Caco-2 (cell line): ENCODE measurements at regions not wholly inside any gene's neighbourhood (a gene's known extent, or its start where the extent isn't known, plus 50 kb on each side); places are given as distances from the start of the nearest gene placed in this dataset.

Experiments used
- BruUV-seq: library from RNA; stranded (reverse); fragments of 400-500 nt; replicated peaks from 2 replicates; lab custom pipeline; 2021; lab: Mats Ljungman, UMichigan
- CTCF ChIA-PET: fragments of 300-600 bp; sonication (Branson Sonifier 250); formaldehyde crosslinking; loops from one replicate; lab custom pipeline; 2022; ENCODE audit warnings: antibody characterized with exemption; lab: Charles Lee
- POLR2A ChIA-PET: fragments of 300-600 bp; sonication (Branson Sonifier 250); formaldehyde crosslinking; loops from one replicate; lab custom pipeline; 2022; ENCODE audit warnings: antibody characterized with exemption; lab: Charles Lee
- DNase-seq, 2 experiments: peaks; one replicate each; pipeline versions ENCODE4 v3.0.0 to v3.0.0-alpha.2; 2020 to 2022
- H3K27me3 ChIP-seq: replicated peaks from 2 replicates; pipeline ENCODE4 v1.6.0; 2011; ENCODE audit warnings: low read length; ENCODE audit not compliant: control insufficient read depth, insufficient read depth
- H3K36me3 ChIP-seq: 2 replicates; pipeline ENCODE4 v1.5.1; 2011; ENCODE audit warnings: low read length; ENCODE audit not compliant: control insufficient read depth, insufficient read depth
- H3K4me1 ChIP-seq: fragments of 250-450 bp; sonication (Bioruptor Pico); 2 replicates; pipeline ENCODE4 v1.5.1; 2020; ENCODE audit warnings: mild to moderate bottlenecking
- H3K4me3 ChIP-seq: 2 replicates; pipeline ENCODE4 v1.5.1; 2011; ENCODE audit warnings: low read depth, mild to moderate bottlenecking, control low read depth, low read length
- H3K9me3 ChIP-seq: fragments of 250-450 bp; sonication (Bioruptor Pico); 2 replicates; pipeline ENCODE4 v1.5.1; 2020; ENCODE audit warnings: mild to moderate bottlenecking, moderate library complexity
- H3K27ac Mint-ChIP-seq: one replicate; pipeline ENCODE4 v1.8.0; 2022; ENCODE audit warnings: mixed read lengths; ENCODE audit not compliant: unreplicated experiment
- H3K27me3 Mint-ChIP-seq: one replicate; pipeline ENCODE4 v1.8.0; 2022; ENCODE audit warnings: mixed read lengths; ENCODE audit not compliant: insufficient read depth, unreplicated experiment
- H3K36me3 Mint-ChIP-seq: one replicate; pipeline ENCODE4 v1.8.0; 2022; ENCODE audit warnings: mild to moderate bottlenecking, mixed read lengths; ENCODE audit not compliant: insufficient read depth, unreplicated experiment
- H3K4me1 Mint-ChIP-seq: one replicate; pipeline ENCODE4 v1.8.0; 2022; ENCODE audit warnings: low read depth, mixed read lengths; ENCODE audit not compliant: unreplicated experiment
- H3K4me3 Mint-ChIP-seq: one replicate; pipeline ENCODE4 v1.8.0; 2022; ENCODE audit warnings: mild to moderate bottlenecking, moderate library complexity, mixed read lengths; ENCODE audit not compliant: unreplicated experiment
- H3K9me3 Mint-ChIP-seq: one replicate; pipeline ENCODE4 v1.8.0; 2022; ENCODE audit warnings: mixed read lengths; ENCODE audit not compliant: unreplicated experiment
- intact Hi-C: fragments of 100-400 bp; cut with micrococcal nuclease; formaldehyde crosslinking; loops from one replicate; pipeline ENCODE4 v1.10.0; 2022; ENCODE audit not compliant: unreplicated experiment
- TF ChIP-seq, protein P1 (sequence below), 2 experiments: fragments of 200-600 bp in 1 of 2; IDR thresholded peaks; 1 replicate in 1 of 2; 2 replicates in 1 of 2; pipeline versions ENCODE4 v1.5.1 to v1.8.0; 2011 to 2022; ENCODE audit warnings: antibody characterized with exemption in 1 of 2, control low read depth in 1 of 2, inconsistent platforms in 1 of 2, low read depth in 1 of 2, low read length in 1 of 2, mild to moderate bottlenecking in 1 of 2, moderate library complexity in 1 of 2; ENCODE audit not compliant: insufficient read depth in 1 of 2, severe bottlenecking in 1 of 2, unreplicated experiment in 1 of 2

DNA sequence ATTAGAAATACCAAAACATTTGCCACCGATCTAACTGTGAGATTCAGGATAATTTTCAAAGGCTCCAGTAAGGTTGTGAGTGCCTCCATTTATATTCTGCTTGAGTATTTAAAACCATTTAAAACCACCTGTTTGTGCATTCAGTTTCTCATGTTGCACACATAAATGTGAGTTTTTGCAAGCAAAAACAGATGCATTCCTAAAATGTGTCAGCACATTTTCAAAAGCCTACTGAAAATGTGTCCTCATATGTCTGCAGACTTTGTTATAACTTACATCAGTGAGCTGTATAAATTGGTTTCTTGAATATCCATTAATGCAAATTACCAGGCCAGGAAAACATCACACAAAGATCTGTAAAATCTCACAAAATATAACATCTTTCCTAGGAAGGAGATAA is 676.6 kb upstream of the EPHA7 start:
- no TSS peak for BruUV-seq
- Mint-ChIP-seq H3K27me3 (peaks cover 4% of the 10 kb centered on the region), H3K27ac (no peak overlapping the region), H3K4me1 (no peaks in the 10 kb centered on the region), H3K9me3 (no peaks in the 10 kb centered on the region), H3K4me3 (no peak overlapping the region), H3K36me3 (no peaks in the 10 kb centered on the region)
- intact Hi-C loops: no loop called here
- H3K4me1 ChIP-seq: no peaks in the 10 kb centered on the region
- POLR2A ChIA-PET: no interaction called here
- no peaks in the 10 kb centered on the region for H3K27me3 ChIP-seq
- H3K9me3 ChIP-seq: no peaks in the 10 kb centered on the region
- CTCF ChIA-PET: no interaction called here
- no peak for DNase-seq
- no peak overlapping the region for H3K4me3 ChIP-seq
- H3K36me3 ChIP-seq: no peaks in the 10 kb centered on the region
- TF ChIP-seq, protein P1, sequence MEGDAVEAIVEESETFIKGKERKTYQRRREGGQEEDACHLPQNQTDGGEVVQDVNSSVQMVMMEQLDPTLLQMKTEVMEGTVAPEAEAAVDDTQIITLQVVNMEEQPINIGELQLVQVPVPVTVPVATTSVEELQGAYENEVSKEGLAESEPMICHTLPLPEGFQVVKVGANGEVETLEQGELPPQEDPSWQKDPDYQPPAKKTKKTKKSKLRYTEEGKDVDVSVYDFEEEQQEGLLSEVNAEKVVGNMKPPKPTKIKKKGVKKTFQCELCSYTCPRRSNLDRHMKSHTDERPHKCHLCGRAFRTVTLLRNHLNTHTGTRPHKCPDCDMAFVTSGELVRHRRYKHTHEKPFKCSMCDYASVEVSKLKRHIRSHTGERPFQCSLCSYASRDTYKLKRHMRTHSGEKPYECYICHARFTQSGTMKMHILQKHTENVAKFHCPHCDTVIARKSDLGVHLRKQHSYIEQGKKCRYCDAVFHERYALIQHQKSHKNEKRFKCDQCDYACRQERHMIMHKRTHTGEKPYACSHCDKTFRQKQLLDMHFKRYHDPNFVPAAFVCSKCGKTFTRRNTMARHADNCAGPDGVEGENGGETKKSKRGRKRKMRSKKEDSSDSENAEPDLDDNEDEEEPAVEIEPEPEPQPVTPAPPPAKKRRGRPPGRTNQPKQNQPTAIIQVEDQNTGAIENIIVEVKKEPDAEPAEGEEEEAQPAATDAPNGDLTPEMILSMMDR (IDR thresholded peaks at IDR 0.05; ENCODE audit: insufficient read depth in 1 of 2, low read depth in 1 of 2, low read length in 1 of 2, severe bottlenecking in 1 of 2, unreplicated experiment in 1 of 2): no peak

- H3K4me1 ChIP-seq: no peaks in the 10 kb centered on the region
- no peaks in the 10 kb centered on the region for H3K36me3 Mint-ChIP-seq
- no peak overlapping the region for H3K4me3 Mint-ChIP-seq
- BruUV-seq: no TSS peak
- no peaks in the 10 kb centered on the region for H3K4me1 Mint-ChIP-seq
- no peak overlapping the region for H3K4me3 ChIP-seq
- no peaks in the 10 kb centered on the region for H3K9me3 ChIP-seq
- intact Hi-C loops: no loop called here
- no peaks in the 10 kb centered on the region for H3K36me3 ChIP-seq
- DNase-seq: no peak
- TF ChIP-seq, protein P1 (IDR thresholded peaks at IDR 0.05; ENCODE audit: insufficient read depth in 1 of 2, low read depth in 1 of 2, low read length in 1 of 2, severe bottlenecking in 1 of 2, unreplicated experiment in 1 of 2): no peak
- H3K27me3 ChIP-seq: no peaks in the 10 kb centered on the region
- no peak overlapping the region for H3K27ac Mint-ChIP-seq
- CTCF ChIA-PET: no interaction called here
- peaks cover 4% of the 10 kb centered on the region for H3K27me3 Mint-ChIP-seq
- H3K9me3 Mint-ChIP-seq: no peaks in the 10 kb centered on the region
- POLR2A ChIA-PET: no interaction called here
These were observed 670.6 kb upstream of the EPHA7 start for GRCh38 chr6:94089941-94090340.

DNA sequence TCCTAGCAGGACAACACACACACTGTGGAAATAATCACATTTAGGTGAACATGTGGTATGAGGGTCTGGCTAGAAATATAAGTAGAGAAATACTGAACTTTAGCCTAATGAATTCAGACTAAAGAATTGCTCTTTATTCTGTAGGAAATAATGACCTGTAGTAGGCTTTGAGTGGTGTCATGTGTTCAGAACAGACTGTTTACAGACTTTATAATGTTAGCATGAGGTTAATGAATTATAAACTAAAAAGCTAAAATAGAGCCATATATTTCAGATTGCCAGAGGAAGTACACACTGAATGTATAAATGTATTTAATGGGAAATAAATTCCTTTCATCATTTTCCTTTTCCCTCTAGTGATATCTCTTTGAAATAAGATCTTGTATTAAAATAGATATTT is 669.5 kb upstream of the EPHA7 start:
- Histone ChIP-seq H3K4me1 (no peaks in the 10 kb centered on the region), H3K9me3 (no peaks in the 10 kb centered on the region), H3K36me3 (no peaks in the 10 kb centered on the region), H3K27me3 (no peaks in the 10 kb centered on the region), H3K4me3 (no peak overlapping the region)
- intact Hi-C loops: no loop called here
- CTCF ChIA-PET: no interaction called here
- BruUV-seq: no TSS peak
- Mint-ChIP-seq H3K36me3 (no peaks in the 10 kb centered on the region), H3K27me3 (no peaks in the 10 kb centered on the region), H3K4me1 (no peaks in the 10 kb centered on the region), H3K9me3 (no peaks in the 10 kb centered on the region), H3K4me3 (no peak overlapping the region), H3K27ac (no peak overlapping the region)
- DNase-seq: no peak
- TF ChIP-seq, protein P1 (IDR thresholded peaks at IDR 0.05; ENCODE audit: insufficient read depth in 1 of 2, low read depth in 1 of 2, low read length in 1 of 2, severe bottlenecking in 1 of 2, unreplicated experiment in 1 of 2): no peak
- POLR2A ChIA-PET: no interaction called here
